ENCODE measurements at regions not wholly inside any gene's neighbourhood (a gene's known extent, or its start where the extent isn't known, plus 50 kb on each side); places are given as distances from the start of the nearest gene placed in this dataset.

DNA sequence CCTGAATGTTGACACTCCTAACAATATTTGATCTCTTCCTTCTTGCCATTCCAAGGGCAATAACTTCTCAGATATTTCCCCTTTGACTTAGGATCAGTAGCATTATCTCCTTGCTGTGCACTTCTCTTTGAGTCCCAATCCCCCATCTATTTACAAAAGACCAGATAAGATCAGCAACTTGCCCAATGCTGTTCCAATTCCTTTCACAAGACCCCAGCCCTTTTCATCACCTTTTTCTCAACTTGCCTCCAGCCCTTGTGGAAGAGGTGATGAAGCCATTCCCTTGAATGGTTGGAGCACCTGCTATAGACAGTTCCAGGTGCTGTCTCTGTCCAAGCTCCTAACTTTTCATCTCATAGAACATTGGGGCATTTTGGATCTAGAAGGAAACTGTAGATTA is 51.1 kb upstream of the ARID5B start:
- Mint-ChIP-seq H3K4me3 (no peak overlapping the region), H3K27ac (no peak overlapping the region), H3K36me3 (no peaks in the 10 kb centered on the region), H3K27me3 (no peaks in the 10 kb centered on the region), H3K9me3 (no peaks in the 10 kb centered on the region), H3K4me1 (peaks cover 1% of the 10 kb centered on the region)
- ATAC-seq: no peak

All from stimulated activated memory B cell treated with anti-CD40 and anti-IgM and Interleukin-4, amounts not matched to agents 10 μg/mL and 1 μg/mL and 100 μg/mL, for 72 hours (primary cell).